ENCODE measurements at regions not wholly inside any gene's neighbourhood (a gene's known extent, or its start where the extent isn't known, plus 50 kb on each side); places are given as distances from the start of the nearest gene placed in this dataset.
A peak's percentile ranks its signal among the peaks of the same experiment; 100 is the strongest.

DNA sequence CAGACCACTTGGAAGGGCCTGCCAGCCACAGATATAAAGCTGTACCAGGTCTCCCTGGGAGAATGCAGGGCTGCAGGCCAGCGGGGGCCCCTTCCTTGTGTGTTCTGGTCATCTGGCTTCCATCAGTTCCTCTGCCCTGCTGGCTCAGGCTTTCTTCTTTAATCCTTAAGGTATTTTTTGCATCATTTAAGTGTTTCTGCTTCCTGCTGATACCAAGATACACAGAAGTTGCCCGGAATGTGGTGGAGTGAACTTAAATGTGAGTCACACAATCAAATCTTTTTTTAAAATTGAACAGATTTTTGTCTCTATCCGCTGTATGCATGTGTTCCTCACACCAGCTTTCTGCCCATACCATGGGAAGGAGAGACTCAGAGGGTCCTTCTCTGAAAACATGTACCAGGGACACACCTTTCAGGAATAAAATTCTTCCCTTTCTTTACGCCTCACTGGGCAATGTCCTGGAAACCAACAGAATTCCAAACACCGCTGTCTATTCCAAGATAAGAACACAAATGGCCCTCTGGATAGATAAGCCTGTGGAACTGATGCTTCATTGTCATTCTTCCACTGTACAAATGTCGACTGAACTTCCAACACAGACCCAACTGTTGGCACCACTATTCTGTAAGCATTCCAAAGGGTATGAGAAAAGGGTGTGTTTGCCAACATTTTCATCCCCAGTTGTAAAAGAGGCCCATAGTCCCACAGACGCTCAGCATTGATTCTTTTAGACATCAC lies 206.2 kb upstream of the MYLIP start:
- peak; percentile 65 for ATAC-seq (ENCODE audit: low FRiP score)
- TF ChIP-seq, protein P1, sequence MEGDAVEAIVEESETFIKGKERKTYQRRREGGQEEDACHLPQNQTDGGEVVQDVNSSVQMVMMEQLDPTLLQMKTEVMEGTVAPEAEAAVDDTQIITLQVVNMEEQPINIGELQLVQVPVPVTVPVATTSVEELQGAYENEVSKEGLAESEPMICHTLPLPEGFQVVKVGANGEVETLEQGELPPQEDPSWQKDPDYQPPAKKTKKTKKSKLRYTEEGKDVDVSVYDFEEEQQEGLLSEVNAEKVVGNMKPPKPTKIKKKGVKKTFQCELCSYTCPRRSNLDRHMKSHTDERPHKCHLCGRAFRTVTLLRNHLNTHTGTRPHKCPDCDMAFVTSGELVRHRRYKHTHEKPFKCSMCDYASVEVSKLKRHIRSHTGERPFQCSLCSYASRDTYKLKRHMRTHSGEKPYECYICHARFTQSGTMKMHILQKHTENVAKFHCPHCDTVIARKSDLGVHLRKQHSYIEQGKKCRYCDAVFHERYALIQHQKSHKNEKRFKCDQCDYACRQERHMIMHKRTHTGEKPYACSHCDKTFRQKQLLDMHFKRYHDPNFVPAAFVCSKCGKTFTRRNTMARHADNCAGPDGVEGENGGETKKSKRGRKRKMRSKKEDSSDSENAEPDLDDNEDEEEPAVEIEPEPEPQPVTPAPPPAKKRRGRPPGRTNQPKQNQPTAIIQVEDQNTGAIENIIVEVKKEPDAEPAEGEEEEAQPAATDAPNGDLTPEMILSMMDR (IDR thresholded peaks at IDR 0.05), result no peak
- no peak for DNase-seq (ENCODE audit: low spot score)

DNA sequence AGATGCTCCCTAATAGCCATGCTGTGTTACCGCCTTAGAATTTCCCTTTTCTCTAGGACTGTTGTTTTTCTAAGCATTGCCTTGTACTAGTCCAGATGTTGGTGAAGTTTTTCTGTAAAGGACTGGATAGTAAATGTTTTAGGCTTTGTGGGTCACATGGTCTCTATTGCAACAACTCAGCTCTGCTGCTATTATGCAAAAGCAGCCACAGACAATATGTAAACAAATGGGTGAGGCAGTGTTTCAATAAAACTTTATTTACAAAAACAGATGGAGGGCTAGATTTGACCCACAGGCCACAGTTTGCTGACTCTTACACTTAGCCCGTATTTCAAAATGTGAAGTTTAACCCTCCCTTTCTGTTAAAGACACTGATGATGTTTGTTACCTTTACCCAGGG lies 207.6 kb upstream of the MYLIP start:
- TF ChIP-seq, protein P1 (IDR thresholded peaks at IDR 0.05), result no peak
- ATAC-seq (ENCODE audit: low FRiP score) (no peak), DNase-seq (ENCODE audit: low spot score) (no peak)

DNA sequence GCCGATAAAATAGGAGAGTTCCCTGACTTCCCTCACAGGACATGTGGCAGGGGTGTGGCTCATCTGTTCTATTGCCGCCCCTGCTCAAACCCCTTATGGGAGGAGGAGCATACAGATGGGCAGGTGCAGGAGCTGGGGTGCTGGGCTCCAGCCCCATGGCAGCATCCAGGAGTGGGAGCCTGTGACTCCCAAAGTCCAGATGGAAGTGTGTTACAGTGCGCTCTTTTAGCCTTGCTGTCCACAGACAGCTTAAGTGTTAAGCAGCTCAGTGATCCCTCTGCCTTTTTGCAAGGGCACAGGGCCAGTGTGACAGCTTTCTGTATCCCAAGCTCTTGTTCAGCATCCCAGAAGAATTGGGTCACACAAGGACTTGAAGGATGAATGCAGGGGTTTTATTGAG lies 212.3 kb upstream of the MYLIP start:
- ATAC-seq (ENCODE audit: low FRiP score) (no peak), DNase-seq (ENCODE audit: low spot score) (no peak)
- TF ChIP-seq, protein P1 (IDR thresholded peaks at IDR 0.05), result no peak

DNA sequence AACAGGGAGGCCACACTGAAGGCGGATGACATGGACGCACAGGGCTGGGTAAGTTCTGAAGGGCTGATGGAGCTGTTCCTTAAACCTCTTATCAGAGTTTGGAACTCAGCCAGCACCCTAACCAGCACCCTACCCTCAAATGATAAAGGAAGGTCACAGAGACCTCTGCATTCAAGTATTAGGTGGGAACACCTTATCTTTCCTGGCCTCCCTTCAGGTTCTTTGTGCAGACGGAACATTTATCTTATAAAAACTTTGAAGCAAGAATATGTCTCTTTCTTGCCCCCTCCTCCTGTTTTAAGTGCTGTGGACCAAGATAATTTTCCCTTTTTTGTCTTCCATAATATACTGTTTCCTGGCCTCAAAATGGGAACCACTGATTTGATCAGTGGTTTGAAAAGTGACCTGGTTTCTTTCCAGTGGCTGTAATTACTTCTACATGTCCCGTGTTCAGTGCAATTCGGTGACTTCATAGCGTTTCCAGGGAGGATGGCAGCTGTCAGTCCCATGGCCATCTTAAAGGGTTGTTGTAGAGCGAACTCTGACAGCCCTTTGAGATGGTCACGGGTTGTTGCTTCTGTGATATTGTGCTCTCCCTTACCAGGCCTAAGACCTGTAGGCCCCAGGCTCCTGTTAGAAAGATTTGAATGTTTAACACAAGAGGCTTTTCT lies 213.2 kb upstream of the MYLIP start:
- DNase-seq (ENCODE audit: low spot score), result no peak
- TF ChIP-seq, protein P1 (IDR thresholded peaks at IDR 0.05), result no peak
- no peak for ATAC-seq (ENCODE audit: low FRiP score)

DNA sequence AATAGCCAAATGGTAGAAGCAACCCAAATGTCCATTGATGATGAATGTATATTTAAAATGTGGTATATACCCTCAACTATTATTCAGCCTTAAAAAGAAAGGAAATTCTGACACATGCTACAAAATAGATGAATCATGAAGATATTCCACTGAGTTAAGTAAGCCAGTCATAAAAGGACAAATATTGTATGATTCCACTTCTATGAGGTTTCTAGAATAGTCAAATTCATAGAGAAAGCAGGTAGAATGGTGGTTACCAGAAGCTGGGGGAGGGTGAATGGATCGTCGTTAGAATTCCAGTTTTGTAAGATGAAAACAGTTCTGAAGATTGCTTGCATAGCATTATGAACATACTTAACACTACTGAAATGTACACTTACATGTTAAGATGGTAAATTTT lies 214.3 kb upstream of the MYLIP start:
- TF ChIP-seq, protein P1 (IDR thresholded peaks at IDR 0.05), result no peak
- no peak for DNase-seq (ENCODE audit: low spot score)
- no peak for ATAC-seq (ENCODE audit: low FRiP score)

DNA sequence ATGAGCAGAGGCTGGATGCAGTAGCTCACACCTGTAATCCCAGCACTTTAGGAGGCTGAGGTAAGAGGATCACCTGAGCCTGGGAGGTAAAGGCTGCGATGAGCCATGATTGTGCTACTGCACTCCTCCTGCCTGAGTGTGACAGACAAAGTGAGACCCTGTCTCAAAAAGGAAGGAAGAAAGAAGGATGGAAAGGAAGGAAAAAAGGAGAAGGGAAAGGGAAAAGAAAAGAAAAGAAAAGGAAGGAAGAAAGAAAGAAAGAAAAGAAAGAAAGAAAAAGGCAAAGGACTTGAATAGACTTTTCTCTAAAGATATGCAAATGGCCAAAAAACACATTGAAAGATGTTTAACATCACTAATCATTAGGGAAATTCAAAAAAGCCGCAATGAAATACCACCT lies 215.3 kb upstream of the MYLIP start:
- ATAC-seq (ENCODE audit: low FRiP score) (no peak), DNase-seq (ENCODE audit: low spot score) (no peak)
- TF ChIP-seq, protein P1 (IDR thresholded peaks at IDR 0.05), result no peak
